HG03469 (cell line): ENCODE measurements at regions not wholly inside any gene's neighbourhood (a gene's known extent, or its start where the extent isn't known, plus 50 kb on each side); places are given as distances from the start of the nearest gene placed in this dataset.
"Not testable (repeated sequence)": the region's sequence is repeated elsewhere in the genome, so short reads cannot be mapped to it uniquely, and the experiment has no call there.

ENCODE experiments used
- ATAC-seq: cut with Tn5 transposase; IDR thresholded peaks from one replicate; pipeline ENCODE4 v1.9.1; 2021; ENCODE audit warnings: mild to moderate bottlenecking, moderate library complexity, moderate number of reproducible peaks; ENCODE audit not compliant: unreplicated experiment

DNA sequence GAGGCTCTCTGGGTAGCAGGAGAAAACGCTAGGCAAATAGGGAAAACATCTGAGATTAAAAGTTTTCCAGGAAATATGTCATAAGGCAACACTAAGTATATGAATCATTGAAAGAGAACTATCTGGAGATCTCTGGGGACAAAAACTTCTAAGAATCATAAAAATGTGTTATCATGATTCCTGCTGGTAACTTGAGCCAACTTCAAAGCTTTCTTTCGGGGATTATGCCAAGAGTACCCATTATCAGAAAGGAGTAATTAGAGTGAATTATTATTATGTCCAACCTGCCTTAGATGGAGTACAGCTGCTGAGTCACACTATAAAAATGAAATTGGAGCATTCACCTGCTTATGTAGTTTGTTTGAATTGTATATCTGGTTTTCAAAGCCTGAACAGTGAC, 488.5 kb upstream of the SOX9 start:
- no peak for ATAC-seq

DNA sequence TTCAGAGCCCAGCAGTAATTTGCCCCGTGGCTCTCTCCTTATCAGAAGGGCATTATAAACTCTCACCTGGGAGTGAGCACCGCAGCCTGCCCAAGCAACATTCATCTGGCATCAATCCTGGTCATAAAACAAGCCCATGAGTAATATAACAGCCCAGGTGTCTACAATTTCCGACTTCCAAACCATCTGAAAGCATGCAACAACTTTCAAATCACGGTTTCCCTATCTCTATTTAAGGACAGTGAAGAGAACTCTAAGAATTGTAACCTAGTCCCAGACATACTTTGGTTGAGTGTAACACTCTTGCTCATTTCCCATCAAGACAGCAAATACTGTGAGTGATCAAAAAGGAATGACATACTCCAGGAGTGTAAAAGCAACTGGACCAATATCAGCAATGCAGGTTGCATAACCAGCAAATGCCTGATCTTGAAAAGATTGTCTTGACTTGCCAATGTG, 487.4 kb upstream of the SOX9 start:
- no peak for ATAC-seq

DNA sequence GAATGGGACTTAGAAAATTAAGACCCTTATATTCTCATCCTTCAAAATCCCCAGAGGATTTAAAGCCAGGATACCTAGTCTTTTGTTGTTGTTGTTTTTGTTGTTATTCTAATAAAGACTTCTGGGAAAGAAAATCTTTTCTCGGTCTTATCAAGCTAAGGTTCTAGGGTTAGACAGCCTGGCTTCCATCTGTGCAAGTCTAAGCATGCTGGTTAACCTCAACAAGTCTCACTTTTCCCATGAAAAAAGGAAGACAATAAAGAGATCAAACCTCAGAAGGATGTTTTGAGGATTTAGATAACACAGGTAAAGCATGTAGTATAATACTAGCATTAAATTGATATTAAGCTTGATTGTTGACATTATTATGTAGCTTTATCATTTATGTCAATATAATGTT, 486.4 kb upstream of the SOX9 start:
- no peak for ATAC-seq

DNA sequence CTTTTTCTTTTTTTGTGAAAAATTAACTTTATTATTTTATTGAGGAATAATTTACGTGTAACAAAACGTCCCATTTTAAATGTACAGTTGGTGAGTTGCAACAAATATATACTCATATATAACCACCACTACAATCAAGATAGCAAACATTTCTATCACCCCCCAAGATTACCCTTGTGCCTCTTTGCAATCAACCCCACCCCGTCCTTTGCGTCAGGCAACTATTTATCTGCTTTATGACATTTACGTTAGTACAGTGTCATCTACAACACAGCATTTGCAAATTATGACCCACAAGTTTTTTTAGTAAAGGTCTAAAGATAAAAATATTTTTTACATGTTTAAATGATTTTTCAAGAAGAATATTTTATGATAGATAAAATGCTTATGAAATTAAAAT, 485.6 kb upstream of the SOX9 start:
- ATAC-seq, result no peak

DNA sequence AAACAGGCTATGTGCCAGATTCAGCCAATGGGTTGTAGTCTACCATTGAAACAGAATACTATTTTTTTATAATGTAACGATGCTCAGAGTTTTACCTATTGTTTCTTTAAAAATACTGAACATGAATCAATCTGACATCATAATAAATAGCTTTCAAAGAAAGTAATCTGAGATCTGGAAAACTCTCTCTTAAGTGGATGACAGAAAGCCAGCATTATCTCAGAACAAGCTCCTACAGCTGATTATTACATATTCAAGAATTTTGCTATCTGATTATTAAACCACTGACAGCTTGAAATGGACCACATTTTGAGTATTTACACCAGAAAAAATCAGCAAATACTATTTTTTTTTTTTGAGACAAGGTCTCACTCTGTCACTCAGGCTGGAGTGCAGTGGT, 484.2 kb upstream of the SOX9 start:
- ATAC-seq, result no peak

DNA sequence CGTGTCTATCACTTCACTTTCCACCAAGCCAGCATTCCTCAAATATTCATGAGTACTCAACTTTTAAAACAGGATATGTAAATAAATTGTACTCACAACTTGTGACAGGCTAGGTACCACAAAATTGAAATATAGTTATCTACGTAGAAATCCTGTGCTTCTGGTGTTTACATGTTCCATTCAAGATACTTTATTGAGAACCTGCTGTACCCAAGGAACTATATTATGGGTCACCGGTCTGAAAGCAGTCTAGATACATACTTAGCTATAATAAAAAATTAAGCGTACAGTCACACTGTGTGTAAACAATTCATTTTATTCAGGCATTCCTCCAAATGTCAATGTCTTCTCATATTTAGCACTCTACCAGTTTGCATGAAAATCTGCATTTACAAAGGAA, 482.2 kb upstream of the SOX9 start:
- ATAC-seq, result no peak

DNA sequence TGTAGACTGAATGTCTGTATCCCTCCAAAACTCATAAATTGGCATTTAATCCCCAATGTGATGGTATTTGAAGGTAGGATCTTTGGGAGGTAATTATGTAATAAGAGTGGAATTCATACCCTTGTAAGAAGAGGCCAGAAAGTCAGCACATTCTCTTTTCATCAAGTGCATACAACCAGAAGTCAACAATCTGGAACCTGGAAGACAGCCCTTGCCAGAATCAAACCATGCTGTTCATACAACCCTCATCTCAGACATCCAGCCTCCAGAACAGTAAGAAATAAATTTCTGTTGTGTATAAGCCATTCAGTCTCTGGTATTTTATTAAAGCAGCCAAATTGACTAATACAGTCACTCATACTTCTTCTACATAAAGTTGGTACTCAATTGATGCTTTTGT, 481.0 kb upstream of the SOX9 start:
- no peak for ATAC-seq

DNA sequence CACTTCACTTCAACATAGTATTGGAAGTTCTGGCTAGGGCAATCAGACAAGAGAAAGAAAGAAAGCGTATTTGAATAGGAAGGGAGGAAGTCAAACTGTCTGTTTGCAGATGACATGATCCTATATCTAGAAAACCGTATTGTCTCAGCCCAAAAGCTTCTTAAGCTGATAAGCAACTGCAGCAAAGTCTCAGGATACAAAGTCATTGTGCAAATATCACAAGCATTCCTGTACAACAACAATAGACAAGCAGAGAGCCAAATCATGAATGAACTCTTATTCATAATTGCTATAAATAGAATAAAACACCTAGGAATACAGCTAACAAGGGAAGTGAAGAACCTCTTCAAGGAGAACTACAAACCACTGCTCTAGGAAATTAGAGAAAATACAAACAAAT, 473.9 kb upstream of the SOX9 start:
- not testable (repeated sequence) for ATAC-seq

DNA sequence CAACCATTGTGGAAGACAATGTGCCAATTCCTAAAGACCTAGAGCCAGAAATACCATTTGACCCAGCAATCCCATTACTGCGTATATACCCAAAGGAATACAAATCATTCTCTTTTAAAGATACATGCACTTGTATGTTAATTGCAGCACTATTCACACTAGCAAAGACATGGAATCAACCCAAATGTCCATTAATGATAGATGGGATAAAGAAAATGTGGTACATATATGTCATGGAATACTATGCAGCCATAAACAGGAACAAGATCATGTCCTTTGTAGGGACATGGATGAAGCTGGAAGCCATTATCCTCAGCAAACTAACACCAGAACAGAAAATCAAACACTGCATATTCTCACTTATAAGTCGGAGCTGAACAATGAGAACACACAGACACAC, 472.5 kb upstream of the SOX9 start:
- ATAC-seq, result not testable (repeated sequence)

DNA sequence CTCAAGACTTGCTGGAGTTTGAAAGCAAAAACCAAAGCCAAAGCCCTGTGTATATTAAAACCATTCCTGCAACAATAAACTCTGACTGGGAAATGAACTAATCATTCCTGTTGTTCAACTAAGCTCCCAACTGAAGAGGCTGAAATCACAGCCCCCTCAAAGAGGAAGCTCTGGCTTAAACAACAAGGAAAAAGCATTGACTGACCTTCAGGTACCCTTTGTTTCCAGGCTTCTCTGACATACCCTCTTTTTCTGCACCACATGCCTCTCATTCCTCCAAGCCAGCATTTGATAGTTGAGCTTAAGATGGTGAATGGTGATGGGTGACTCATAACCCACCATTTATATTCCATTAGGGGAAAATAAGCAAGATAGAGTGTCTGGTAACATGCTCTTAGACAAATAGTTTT, 470.9 kb upstream of the SOX9 start:
- no peak for ATAC-seq

DNA sequence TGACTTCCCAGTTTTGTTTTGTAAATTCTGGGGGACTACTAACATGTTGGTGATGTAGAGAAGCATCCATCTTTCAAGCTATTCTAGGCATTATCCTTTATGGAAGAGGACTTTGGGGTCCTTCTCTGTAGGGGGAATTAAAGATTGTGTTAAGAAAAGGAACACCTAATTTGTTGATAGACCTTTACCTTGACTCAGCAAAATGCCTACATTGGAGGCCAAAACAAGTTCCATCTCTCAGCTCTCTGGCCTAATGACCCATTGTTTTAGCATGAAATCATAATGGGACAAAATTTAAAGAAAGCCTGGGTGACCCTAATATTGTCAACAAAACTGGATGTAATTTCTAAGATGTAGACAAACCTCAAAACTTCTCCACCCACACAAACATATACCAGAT, 465.3 kb upstream of the SOX9 start:
- no peak for ATAC-seq

DNA sequence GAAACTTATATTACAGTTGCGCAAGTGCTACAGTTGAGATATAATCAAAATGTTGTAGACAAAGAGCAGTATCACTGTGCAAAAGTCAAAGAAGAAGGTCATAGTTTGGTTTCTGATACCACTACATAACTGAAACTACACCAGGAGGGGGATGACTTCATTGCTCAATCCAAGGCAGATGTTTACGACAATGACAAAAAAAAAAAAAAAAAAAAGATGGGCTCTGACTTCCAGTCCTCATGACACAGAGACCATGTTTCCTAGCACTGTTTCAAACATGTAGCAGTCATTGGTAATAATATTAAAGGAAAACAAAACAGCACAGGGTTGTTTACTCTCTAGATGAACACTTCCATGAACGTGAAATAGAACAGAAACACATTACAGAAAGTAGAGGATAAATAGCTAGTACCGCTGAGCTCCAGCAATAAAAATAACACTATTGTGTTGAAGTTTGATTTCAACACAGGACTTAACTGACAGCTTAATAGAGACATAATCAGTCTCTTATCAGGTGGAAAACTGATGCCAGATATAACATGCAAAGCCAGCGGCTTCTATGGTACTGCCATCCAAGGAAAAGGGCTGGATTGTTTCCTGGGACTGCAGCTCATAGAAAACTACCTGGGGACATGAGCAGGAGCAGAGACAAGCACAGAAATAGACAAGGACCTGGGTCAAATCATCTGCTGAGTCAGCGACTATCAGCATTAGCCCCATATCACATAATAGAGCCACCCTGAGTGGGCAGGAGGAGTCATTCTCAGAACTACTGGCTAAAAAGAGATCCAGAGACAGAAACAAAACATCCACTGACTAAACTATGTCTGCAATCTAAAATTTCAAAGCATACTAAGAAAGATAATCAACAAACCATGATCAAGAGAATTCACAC, 463.6 kb upstream of the SOX9 start:
- no peak for ATAC-seq

DNA sequence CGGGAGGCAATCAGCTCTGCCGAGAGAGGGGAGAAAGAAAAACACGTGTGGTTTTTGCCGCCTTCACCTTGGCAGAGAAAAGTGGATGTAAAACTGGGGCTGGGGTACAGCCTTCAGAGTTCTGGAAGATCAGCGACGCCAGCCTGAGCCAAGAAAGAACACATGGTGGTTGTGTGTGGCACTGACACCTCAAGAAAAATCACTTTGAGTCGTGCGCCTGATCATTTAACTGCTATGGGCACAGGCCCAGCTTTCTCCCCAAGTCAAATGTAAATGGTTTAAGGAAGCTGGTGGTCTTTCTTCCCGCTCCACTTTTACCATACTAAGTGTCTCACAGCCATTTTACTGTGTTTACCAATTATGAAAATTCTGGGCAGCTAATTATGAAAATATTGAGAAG, 461.8 kb upstream of the SOX9 start:
- no peak for ATAC-seq

DNA sequence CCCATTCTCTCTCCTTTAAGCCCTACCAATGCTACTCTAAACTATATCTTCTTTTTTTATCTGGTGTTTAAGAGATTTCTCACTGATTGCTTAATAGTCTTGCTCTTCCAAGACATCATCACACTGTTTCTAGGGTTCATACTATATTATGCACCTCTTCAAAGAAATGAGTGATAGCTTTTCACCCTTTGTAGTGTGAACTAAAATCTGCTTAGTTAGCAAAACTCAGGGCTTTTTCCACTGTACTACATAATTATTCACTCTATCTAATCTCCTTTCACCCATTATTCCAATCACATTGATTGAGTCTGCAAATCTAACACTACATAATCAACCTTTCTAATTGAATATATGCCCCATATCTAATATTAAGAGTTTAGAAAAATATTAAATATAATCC, 456.0 kb upstream of the SOX9 start:
- ATAC-seq, result no peak

DNA sequence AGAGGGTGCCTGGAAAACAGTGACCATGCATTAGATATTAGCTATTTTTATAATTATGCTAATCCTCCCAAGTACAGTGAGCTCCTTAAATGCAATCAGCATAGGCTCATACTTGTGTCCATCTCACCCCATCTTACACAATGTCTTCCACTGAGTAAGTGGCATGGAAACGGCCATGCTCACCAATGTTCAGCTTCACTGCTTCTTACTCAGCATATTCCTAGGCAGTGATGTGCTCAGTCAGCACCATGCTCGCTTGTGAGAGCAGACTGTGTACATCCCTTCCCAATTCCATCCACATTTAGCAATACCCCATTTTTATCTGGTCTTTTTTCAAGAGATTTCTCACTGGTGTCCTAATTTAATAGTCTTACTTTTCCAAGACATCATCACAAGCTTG, 454.8 kb upstream of the SOX9 start:
- no peak for ATAC-seq

DNA sequence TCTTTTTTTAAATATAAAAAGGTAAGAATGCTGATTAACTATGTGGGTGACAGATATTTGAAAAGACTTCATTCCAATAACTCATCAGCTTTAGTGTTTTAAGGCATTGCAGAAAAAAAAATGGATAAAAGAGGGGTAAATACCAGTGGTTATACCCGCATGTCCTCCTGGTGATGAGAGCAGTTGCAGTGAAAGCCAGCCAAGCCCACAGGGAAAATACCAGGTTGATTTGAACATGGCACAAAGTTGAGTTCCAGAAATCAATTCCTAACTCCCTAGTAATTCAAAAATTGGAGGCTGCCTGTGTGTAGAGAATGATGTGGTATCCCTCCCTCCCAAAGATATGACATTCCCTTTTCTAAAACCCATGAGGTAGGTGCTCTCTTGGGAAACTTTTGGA, 453.2 kb upstream of the SOX9 start:
- ATAC-seq, result no peak

DNA sequence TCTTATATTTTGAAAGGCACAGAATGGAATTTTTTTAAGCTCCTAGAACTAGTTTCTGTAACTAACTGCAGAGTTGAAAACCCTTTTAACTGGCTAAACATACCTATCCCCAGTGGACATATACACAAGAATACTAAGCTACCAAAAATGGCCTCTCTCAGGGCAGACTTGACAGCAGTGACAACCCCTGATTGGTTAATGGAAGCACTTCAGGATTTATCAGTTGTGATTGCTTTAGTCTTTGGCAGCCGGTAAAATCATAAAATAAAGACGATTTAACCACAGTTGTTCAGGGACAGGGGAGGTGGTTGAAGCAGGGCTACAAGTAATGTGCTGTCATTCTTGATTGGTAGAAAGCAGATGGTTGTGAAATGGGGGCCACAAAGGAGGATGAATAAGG, 452.0 kb upstream of the SOX9 start:
- no peak for ATAC-seq

DNA sequence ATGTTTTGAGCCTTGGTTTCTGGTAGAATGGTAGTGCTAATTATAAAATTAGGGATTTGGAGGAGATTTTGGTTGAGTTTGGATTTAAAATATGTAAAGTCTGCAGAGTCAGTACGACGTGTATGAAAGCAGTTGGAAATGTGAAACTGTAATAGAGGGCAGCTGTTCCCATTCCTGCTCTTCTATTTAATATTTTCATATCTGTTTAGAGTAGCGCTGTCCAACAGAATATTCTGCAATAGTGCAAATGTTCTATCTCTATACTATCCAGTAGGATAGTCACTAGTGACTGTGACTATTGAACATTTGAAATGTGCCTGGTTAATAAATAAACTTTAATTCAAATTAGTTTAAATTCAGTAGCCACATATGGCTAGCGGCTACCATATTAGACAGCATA, 443.4 kb upstream of the SOX9 start:
- ATAC-seq, result no peak

DNA sequence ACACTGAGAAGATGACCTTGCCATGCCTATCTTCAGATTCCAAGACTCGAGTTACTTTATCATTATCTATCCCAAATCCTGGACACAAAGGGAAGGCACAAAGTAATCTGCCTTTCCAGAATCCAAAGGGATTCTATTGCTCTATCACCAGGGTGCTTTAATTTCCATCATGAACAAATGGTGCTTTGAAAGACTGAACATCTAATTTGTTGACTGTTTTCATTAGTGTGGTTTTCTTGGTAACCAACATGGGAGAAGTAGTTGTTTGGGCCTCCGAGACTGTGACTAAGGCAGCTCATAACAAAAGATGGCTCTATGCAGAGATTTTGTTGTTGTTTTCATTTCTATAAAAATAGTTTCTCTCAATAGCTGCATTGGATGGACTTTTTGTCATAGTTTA, 441.0 kb upstream of the SOX9 start:
- ATAC-seq, result no peak

DNA sequence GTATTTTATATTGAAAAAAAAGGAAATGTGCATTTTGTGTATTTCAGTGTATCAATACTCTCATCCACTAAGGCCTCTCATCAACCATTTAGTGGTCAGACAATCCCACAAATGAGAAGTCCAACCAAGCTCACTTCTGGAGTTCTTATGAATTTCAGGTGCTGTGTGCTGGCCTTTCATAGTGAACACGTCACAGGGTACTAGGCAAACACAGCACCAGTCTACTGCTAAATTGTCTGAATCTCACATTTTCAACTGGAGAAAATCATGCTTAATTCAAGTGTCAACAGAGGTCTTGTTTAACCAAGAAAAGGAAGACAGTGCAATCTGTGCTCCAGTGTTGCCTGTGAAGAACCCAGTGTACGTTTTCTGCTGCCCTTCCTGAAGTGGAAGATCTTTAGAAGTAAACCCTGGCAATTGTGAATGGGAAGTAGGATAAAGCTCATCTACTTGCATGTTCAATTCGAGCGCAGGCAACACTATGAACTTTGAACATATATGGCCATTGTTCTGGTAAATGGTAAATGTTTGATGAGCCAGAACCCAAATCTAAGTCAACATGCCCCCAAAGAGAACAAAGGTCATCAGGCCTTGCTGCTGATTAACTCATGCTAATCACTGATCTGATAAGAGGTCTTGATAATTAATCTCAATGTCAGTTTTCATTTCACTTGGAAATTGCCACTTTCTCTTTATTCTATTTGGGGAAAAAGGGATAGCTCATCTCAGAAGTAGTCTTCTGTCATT, 439.2 kb upstream of the SOX9 start:
- ATAC-seq, result no peak

DNA sequence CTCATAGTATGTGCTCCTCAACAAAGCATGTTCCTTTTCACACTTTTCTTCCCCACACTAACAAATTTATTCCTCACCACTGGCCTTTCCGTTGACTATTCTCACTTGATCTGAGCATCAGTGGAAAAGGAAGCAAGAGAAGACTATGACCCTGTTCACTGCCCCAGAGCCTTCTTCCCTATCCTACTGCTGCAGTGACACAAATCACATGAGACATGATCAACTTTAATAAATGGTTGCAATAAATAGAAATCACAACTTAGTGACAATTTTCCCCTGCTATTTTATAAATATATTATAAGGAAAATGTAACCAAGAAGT, 438.7 kb upstream of the SOX9 start:
- no peak for ATAC-seq

DNA sequence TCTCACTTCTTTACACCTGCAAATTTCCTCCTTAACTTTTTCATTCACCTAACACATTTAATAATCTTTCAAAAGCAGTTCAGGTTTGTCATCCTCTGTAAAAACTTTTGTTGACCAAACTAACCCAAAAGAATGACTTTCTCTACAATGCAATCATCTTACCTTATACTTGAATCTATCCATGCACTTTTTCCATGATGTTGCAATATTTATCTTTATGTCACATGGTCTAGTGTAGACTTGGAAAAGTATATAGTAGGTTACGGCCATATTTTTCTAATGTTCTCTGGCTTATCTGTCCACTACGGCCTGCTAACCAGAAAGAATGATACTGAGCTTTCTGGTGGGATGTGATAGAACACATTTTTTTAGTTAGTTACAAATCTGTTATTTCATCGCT, 431.0 kb upstream of the SOX9 start:
- ATAC-seq, result no peak
